Psoas muscle (tissue), 7 donors: ENCODE measurements at regions not wholly inside any gene's neighbourhood (a gene's known extent, or its start where the extent isn't known, plus 50 kb on each side); places are given as distances from the start of the nearest gene placed in this dataset.

Experiments used
- ATAC-seq, 4 donors: fragments of 200-7000 bp; cut with Tn5 transposase; one replicate each; pipeline ENCODE4 v1.9.1; 2020; ENCODE audit warnings: moderate library complexity in 3 of 4, mild to moderate bottlenecking in 2 of 4
- DNase-seq, 2 donors: peaks; one replicate each; pipeline ENCODE4 v3.0.0-alpha.2; 2020
- H3K27ac ChIP-seq: fragments of 200-600 bp; one replicate; pipeline ENCODE4 v1.8.0; 2022
- H3K27me3 ChIP-seq, 3 donors: fragments of 200-600 bp in 1 of 3; one replicate each; pipeline versions ENCODE4 v1.6.1 to v1.8.0; 2013 to 2022; ENCODE audit warnings: low read length in 2 of 3, mild to moderate bottlenecking in 2 of 3, moderate library complexity in 1 of 3; ENCODE audit not compliant: insufficient read depth in 3 of 3
- H3K36me3 ChIP-seq, 2 donors: fragments of 200-600 bp in 1 of 2; one replicate each; pipeline versions ENCODE4 v1.6.1 to v1.8.0; 2013 to 2022; ENCODE audit warnings: low read depth in 1 of 2, mild to moderate bottlenecking in 1 of 2, moderate library complexity in 1 of 2; ENCODE audit not compliant: insufficient read depth in 1 of 2
- H3K4me1 ChIP-seq: fragments of 200-600 bp; one replicate; pipeline ENCODE4 v1.8.0; 2022
- H3K4me3 ChIP-seq: fragments of 200-600 bp; one replicate; pipeline ENCODE4 v1.8.0; 2022; ENCODE audit warnings: mild to moderate bottlenecking
- H3K9me3 ChIP-seq: fragments of 200-600 bp; one replicate; pipeline ENCODE4 v1.8.0; 2022
- CTCF ChIP-seq: fragments of 200-600 bp; IDR thresholded peaks from one replicate; pipeline ENCODE4 v1.8.0; 2022; ENCODE audit warnings: antibody characterized with exemption
- WGBS, 3 donors: extraction: QIAGEN DNeasy Blood & Tissue Kit; methylation state at CpG; one replicate each; pipeline versions ENCODE4 v1.1.6 to v1.1.7; 2013; 5-methylcytosine and 5-hydroxymethylcytosine counted together
- intact Hi-C, 2 donors: fragments of 100-400 bp; cut with DNase I; formaldehyde crosslinking; loops; one replicate each; pipeline versions ENCODE4 v1.11.0 to v1.14.2; 2022
- donor health status: healthy with polysubstance abuse.
- donor health status: DM: no; HTN: no; CAD: no; lungs with moderate emphysema.
- donor health status: Bipolar disorder and iron deficiency.
- donor health status: healthy.
- donor health status: DM: yes; HTN: yes; CAD: no.
- donor health status: DM: no; HTN: no; CAD: no.
- donor health status: DM: yes; HTN: yes; CAD: no.

GRCh38 chr14:42192738-42193653 is 586.3 kb downstream of the LRFN5 start:
- H3K9me3 ChIP-seq: no peaks in the 10 kb centered on the region
- H3K36me3 ChIP-seq: no peaks in the 10 kb centered on the region
- H3K27ac ChIP-seq: no peak overlapping the region
- no peak for TF ChIP-seq CTCF
- no peak for DNase-seq
- ATAC-seq: no peak
- H3K4me3 ChIP-seq: no peak overlapping the region
- H3K27me3 ChIP-seq: no peaks in the 10 kb centered on the region
- 43 to 44% (median 44%) methylated on average over 4 of the region's 4 CpGs for WGBS, 3 donors
- H3K4me1 ChIP-seq: no peaks in the 10 kb centered on the region
- intact Hi-C loops: no loop called here

DNA sequence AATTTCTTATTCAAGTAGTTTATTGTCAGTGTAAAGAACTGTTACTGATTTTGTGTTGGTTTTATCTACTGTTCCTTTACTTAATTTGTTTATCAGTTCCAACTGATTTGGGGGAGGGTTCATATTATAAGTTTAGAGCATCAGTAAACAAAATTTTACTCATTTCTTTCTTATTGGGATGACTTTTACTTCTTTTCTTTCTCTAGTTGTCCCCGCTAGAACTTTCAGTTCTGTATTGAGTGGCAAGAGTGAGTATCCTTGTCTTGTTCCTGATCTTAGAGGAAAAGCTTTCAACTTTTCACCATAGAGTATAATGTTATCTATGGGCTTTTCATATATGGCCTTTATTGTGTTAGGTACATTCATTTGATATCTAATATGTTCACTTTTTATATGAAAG is 584.1 kb downstream of the LRFN5 start:
- intact Hi-C loops: no loop called here
- no peaks in the 10 kb centered on the region for H3K27me3 ChIP-seq
- H3K36me3 ChIP-seq: no peaks in the 10 kb centered on the region
- DNase-seq: no peak
- no peak for ATAC-seq
- no peak overlapping the region for H3K4me3 ChIP-seq
- 83 to 98% (median 88%) methylated on average over 1 of the region's 1 CpG for WGBS, 3 donors
- no peaks in the 10 kb centered on the region for H3K9me3 ChIP-seq
- no peak overlapping the region for H3K27ac ChIP-seq
- TF ChIP-seq CTCF: no peak
- H3K4me1 ChIP-seq: no peaks in the 10 kb centered on the region

DNA sequence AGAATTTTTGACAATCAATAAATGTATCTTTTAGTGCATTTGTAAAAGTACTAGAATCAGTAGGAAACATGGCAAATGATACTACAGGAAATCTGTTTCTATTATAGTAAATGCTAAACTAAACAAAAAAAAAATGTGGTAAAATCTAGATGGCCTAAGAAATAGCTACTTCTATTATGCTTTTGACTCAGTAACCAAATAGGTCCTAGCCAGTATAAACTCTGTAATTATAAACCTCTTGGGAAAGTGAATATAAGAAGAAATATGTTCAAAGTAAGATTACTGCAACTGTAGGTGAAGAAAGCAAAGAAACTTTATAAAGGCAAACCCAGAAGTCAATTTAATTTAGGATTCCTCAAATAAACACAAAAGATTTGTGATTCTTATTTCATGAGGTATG is 581.2 kb downstream of the LRFN5 start:
- H3K9me3 ChIP-seq: no peaks in the 10 kb centered on the region
- H3K4me3 ChIP-seq: no peak overlapping the region
- no peak overlapping the region for H3K27ac ChIP-seq
- ATAC-seq: no peak
- intact Hi-C loops: no loop called here
- no peaks in the 10 kb centered on the region for H3K4me1 ChIP-seq
- H3K27me3 ChIP-seq: no peaks in the 10 kb centered on the region
- TF ChIP-seq CTCF: no peak
- DNase-seq: no peak
- no peaks in the 10 kb centered on the region for H3K36me3 ChIP-seq

GRCh38 chr14:42185718-42186117 is 579.0 kb downstream of the LRFN5 start:
- no peak overlapping the region for H3K27ac ChIP-seq
- 57 to 63% (median 61%) methylated on average over 2 of the region's 2 CpGs for WGBS, 3 donors
- ATAC-seq (no peak), DNase-seq (no peak)
- intact Hi-C loops: no loop called here
- no peaks in the 10 kb centered on the region for H3K9me3 ChIP-seq
- H3K27me3 ChIP-seq: no peaks in the 10 kb centered on the region
- no peaks in the 10 kb centered on the region for H3K4me1 ChIP-seq
- TF ChIP-seq CTCF: no peak
- H3K36me3 ChIP-seq: no peaks in the 10 kb centered on the region
- no peak overlapping the region for H3K4me3 ChIP-seq

- intact Hi-C loops: no loop called here
- no peak overlapping the region for H3K4me3 ChIP-seq
- no peak overlapping the region for H3K27ac ChIP-seq
- 31 to 38% (median 35%) methylated on average over 3 of the region's 3 CpGs for WGBS, 3 donors
- no peak for TF ChIP-seq CTCF
- H3K27me3 ChIP-seq: no peaks in the 10 kb centered on the region
- DNase-seq (no peak), ATAC-seq (no peak)
- H3K36me3 ChIP-seq: no peaks in the 10 kb centered on the region
- peaks cover 5% of the 10 kb centered on the region for H3K9me3 ChIP-seq
- H3K4me1 ChIP-seq: no peaks in the 10 kb centered on the region
These were observed 567.7 kb downstream of the LRFN5 start for GRCh38 chr14:42174357-42174756.
